HCT116 (cell line): ENCODE measurements at regions not wholly inside any gene's neighbourhood (a gene's known extent, or its start where the extent isn't known, plus 50 kb on each side); places are given as distances from the start of the nearest gene placed in this dataset.
A peak's percentile ranks its signal among the peaks of the same experiment; 100 is the strongest.

Source experiments
- ATAC-seq: fragments of 200-7000 bp; cut with Tn5 transposase; 2 replicates; pipeline ENCODE4 v1.9.1; 2020; ENCODE audit warnings: mild to moderate bottlenecking, moderate library complexity
- BruUV-seq: library from RNA; stranded (reverse); fragments of 400-500 nt; replicated peaks from 2 replicates; lab custom pipeline; 2021; lab: Mats Ljungman, UMichigan
- CTCF ChIA-PET: fragments of 300-600 bp; sonication (Branson Sonifier 250); formaldehyde crosslinking; loops from one replicate; lab custom pipeline; 2021; ENCODE audit warnings: antibody characterized with exemption; lab: Charles Lee
- POLR2A ChIA-PET: fragments of 300-600, 350-600 bp; sonication (Branson Sonifier 250); formaldehyde crosslinking; loops from one replicate; lab custom pipeline; 2021; ENCODE audit warnings: antibody characterized with exemption; lab: Charles Lee
- RAD21 ChIA-PET, 2 experiments: fragments of 300-600 bp; sonication (Branson Sonifier 250); formaldehyde crosslinking; loops; one replicate each; lab custom pipeline; 2023; ENCODE audit warnings: low total read pairs in 2 of 2; ENCODE audit not compliant: uncharacterized antibody in 2 of 2, unreplicated experiment in 2 of 2, low non-redundant PET in 1 of 2; lab: Charles Lee
- DNase-seq: peaks from one replicate; pipeline ENCODE4 v3.0.0-alpha.2; 2010; ENCODE audit warnings: low read depth, low spot score
- H2AFZ ChIP-seq: fragments of 200-600 bp; shearing (Covaris generic), sonication (generic); 2 replicates; pipeline ENCODE4 v1.6.1; 2017; ENCODE audit warnings: low read depth, mixed run types, mixed read lengths, antibody characterized with exemption, low read length; ENCODE audit not compliant: poor library complexity, severe bottlenecking
- H3K27ac ChIP-seq: 2 replicates; pipeline ENCODE4 v1.5.1; 2012; ENCODE audit warnings: low read depth, low read length
- H3K27me3 ChIP-seq: fragments of 200-600 bp; sonication (generic); 2 replicates; pipeline ENCODE4 v1.6.1; 2016; ENCODE audit warnings: mixed run types, low read length, mixed read lengths; ENCODE audit not compliant: insufficient read depth
- H3K36me3 ChIP-seq, 2 experiments: fragments of 200-500 bp in 1 of 2; fragments of 200-600 bp in 1 of 2; sonication (Bioruptor generic) in 1 of 2; sonication (generic) in 1 of 2; 2 replicates each; pipeline versions ENCODE4 v1.5.1 to v1.6.1; 2014 to 2016; ENCODE audit warnings: low read length in 2 of 2, inconsistent platforms in 1 of 2, mixed read lengths in 1 of 2, mixed run types in 1 of 2; ENCODE audit not compliant: insufficient read depth in 2 of 2, control insufficient read depth in 1 of 2
- H3K4me1 ChIP-seq, 2 experiments: fragments of 200-600 bp in 1 of 2; sonication (generic) in 1 of 2; 2 replicates each; pipeline versions ENCODE4 v1.5.1 to v1.6.1; 2012 to 2017; ENCODE audit warnings: low read length in 2 of 2, inconsistent platforms in 1 of 2, mild to moderate bottlenecking in 1 of 2, mixed read lengths in 1 of 2, mixed run types in 1 of 2, moderate library complexity in 1 of 2; ENCODE audit not compliant: insufficient read depth in 2 of 2, control insufficient read depth in 1 of 2
- H3K4me2 ChIP-seq: fragments of 200-600 bp; sonication (generic); 2 replicates; pipeline ENCODE4 v1.6.1; 2017; ENCODE audit warnings: mixed run types, low read length, mixed read lengths
- H3K4me3 ChIP-seq, 2 experiments: fragments of 200-600 bp in 1 of 2; sonication (generic) in 1 of 2; replicated peaks in 1 of 2; 2 replicates each; pipeline ENCODE4 v1.5.1; 2011 to 2016; ENCODE audit warnings: low read length in 2 of 2, control low read depth in 1 of 2, low read depth in 1 of 2, mild to moderate bottlenecking in 1 of 2, mixed read lengths in 1 of 2, mixed run types in 1 of 2
- H3K79me2 ChIP-seq: fragments of 200-600 bp; sonication (generic); 2 replicates; pipeline ENCODE4 v1.6.1; 2017; ENCODE audit warnings: mild to moderate bottlenecking, mixed run types, low read length, moderate library complexity, mixed read lengths; ENCODE audit not compliant: insufficient read depth
- H3K9ac ChIP-seq: fragments of 200-600 bp; sonication (generic); 2 replicates; pipeline ENCODE4 v1.6.1; 2016; ENCODE audit warnings: low read length, mixed read lengths
- H3K9me2 ChIP-seq: fragments of 200-600 bp; sonication (generic), shearing (Covaris generic); 2 replicates; pipeline ENCODE4 v1.6.1; 2017; ENCODE audit warnings: mixed run types, mild to moderate bottlenecking, moderate library complexity; ENCODE audit not compliant: insufficient read depth
- H3K9me3 ChIP-seq, 2 experiments: fragments of 200-500 bp in 1 of 2; fragments of 200-600 bp in 1 of 2; sonication (Bioruptor generic) in 1 of 2; sonication (generic) in 1 of 2; 2 replicates each; pipeline ENCODE4 v1.6.1; 2014 to 2017; ENCODE audit warnings: low read length in 2 of 2, mixed read lengths in 2 of 2, inconsistent platforms in 1 of 2, low read depth in 1 of 2, mild to moderate bottlenecking in 1 of 2, mixed run types in 1 of 2, moderate library complexity in 1 of 2; ENCODE audit not compliant: control insufficient read depth in 1 of 2, insufficient read depth in 1 of 2
- H4K20me1 ChIP-seq: fragments of 200-600 bp; sonication (generic), shearing (Covaris generic); 2 replicates; pipeline ENCODE4 v1.6.1; 2017; ENCODE audit warnings: mixed run types, mild to moderate bottlenecking, moderate library complexity; ENCODE audit not compliant: insufficient read depth
- CBX3 ChIP-seq: IDR thresholded peaks from 2 replicates; pipeline ENCODE4 v1.6.1; 2012; ENCODE audit warnings: low read depth
- CEBPB ChIP-seq: IDR thresholded peaks from 2 replicates; pipeline ENCODE4 v1.6.1; 2012; ENCODE audit warnings: low read depth
- ELF1 ChIP-seq: IDR thresholded peaks from 2 replicates; pipeline ENCODE4 v1.6.1; 2012; ENCODE audit warnings: low read depth, borderline replicate concordance
- EZH2 ChIP-seq: fragments of 200-600 bp; sonication (generic); IDR thresholded peaks from 2 replicates; pipeline ENCODE4 v1.6.1; 2017; ENCODE audit warnings: antibody characterized with exemption, mixed run types
- POLR2AphosphoS5 ChIP-seq: IDR thresholded peaks from 2 replicates; pipeline ENCODE4 v1.6.1; 2011; ENCODE audit warnings: mild to moderate bottlenecking, low read depth, low read length, moderate library complexity
- SP1 ChIP-seq: IDR thresholded peaks from 2 replicates; pipeline ENCODE4 v1.6.1; 2012; ENCODE audit warnings: low read depth
- intact Hi-C: fragments of 100-400 bp; cut with micrococcal nuclease; formaldehyde crosslinking; loops from 2 replicates; pipeline ENCODE4 v1.10.0; 2022

DNA sequence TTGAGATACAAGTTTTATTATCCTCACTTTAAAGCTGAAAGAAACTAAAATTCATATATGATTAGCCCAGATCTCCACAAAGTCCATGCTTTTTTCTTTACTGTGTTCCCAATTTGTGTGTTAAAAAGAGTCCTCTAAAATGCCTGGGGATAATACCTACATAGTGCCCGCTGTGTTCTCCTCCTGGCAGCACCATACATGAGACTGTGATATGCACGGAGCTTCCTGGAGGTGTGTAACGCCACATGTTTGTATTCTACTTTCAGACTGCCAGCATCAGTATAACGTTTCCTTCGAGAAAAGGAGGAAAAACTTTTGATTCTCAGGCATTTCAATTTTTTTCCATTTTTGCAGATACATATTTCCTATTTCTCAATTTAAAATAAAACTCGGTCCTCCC is 273.3 kb upstream of the TGFBR2 start:
- no peak overlapping the region for H3K27ac ChIP-seq
- H3K9ac ChIP-seq, result no peak overlapping the region
- no peaks in the 10 kb centered on the region for H3K9me2 ChIP-seq
- BruUV-seq, result no TSS peak
- H4K20me1 ChIP-seq, result no peaks in the 10 kb centered on the region
- no peak for DNase-seq
- peak overlapping the region; percentile 32; the same call in 1 of the 2 replicates for H3K4me2 ChIP-seq
- H3K4me3 ChIP-seq, result no peak overlapping the region
- no peaks in the 10 kb centered on the region for H3K79me2 ChIP-seq
- H3K4me1 ChIP-seq, result peaks cover 3 to 13% of the 10 kb centered on the region in 2 experiments; a peak in 2 of 4 replicates
- H3K9me3 ChIP-seq, result no peaks in the 10 kb centered on the region
- CTCF ChIA-PET, result no interaction called here
- H3K36me3 ChIP-seq, result no peaks in the 10 kb centered on the region
- POLR2A ChIA-PET, result no interaction called here
- TF ChIP-seq ELF1, result no peak
- TF ChIP-seq CEBPB, result no peak
- ATAC-seq, result no peak
- intact Hi-C loops, result no loop called here
- no peaks in the 10 kb centered on the region for H3K27me3 ChIP-seq
- RAD21 ChIA-PET, result no interaction called here
- H2AFZ ChIP-seq, result peak overlapping the region; percentile 95

- intact Hi-C loops, result no loop called here
- Histone ChIP-seq H3K79me2 (no peaks in the 10 kb centered on the region), H3K9me2 (no peaks in the 10 kb centered on the region), H3K4me1 (peaks cover 3 to 13% of the 10 kb centered on the region in 2 experiments; a peak in 2 of 4 replicates), H3K4me3 (no peak overlapping the region), H4K20me1 (no peaks in the 10 kb centered on the region), H3K9ac (no peak overlapping the region), H3K27ac (no peak overlapping the region), H3K36me3 (no peaks in the 10 kb centered on the region), H3K4me2 (no peak overlapping the region), H2AFZ (no peak overlapping the region), H3K9me3 (no peaks in the 10 kb centered on the region), H3K27me3 (no peaks in the 10 kb centered on the region)
- TF ChIP-seq ELF1, result no peak
- TF ChIP-seq SP1, result no peak
- TF ChIP-seq EZH2, result no peak
- no peak for TF ChIP-seq CBX3
- no peak for TF ChIP-seq POLR2AphosphoS5
- ATAC-seq (no peak), DNase-seq (no peak)
- RAD21 ChIA-PET, result no interaction called here
- BruUV-seq, result no TSS peak
- POLR2A ChIA-PET, result no interaction called here
- CTCF ChIA-PET, result no interaction called here
These were observed 272.5 kb upstream of the TGFBR2 start for GRCh38 chr3:30333903-30334302.
